Body of pancreas (tissue), 4 donors: ENCODE measurements at regions not wholly inside any gene's neighbourhood (a gene's known extent, or its start where the extent isn't known, plus 50 kb on each side); places are given as distances from the start of the nearest gene placed in this dataset.

Experiments used
- ATAC-seq: fragments of 150-250 bp; one replicate; pipeline ENCODE4 v1.9.1; 2016
- DNase-seq, 4 donors: peaks; one replicate each; pipeline ENCODE4 v3.0.0-alpha.2; 2019
- H3K27ac ChIP-seq, 4 donors: fragments of 200-600 bp; sonication (generic); 1 replicate in 3 of 4; 2 replicates in 1 of 4; pipeline versions ENCODE4 v1.5.1 to v1.6.1; 2016 to 2019; ENCODE audit warnings: mild to moderate bottlenecking in 1 of 4, mixed read lengths in 1 of 4, moderate library complexity in 1 of 4
- H3K27me3 ChIP-seq, 2 donors: fragments of 200-600 bp; sonication (generic); one replicate each; pipeline ENCODE4 v1.6.0; 2016; ENCODE audit warnings: mild to moderate bottlenecking in 1 of 2
- H3K36me3 ChIP-seq, 2 donors: fragments of 200-600 bp; sonication (generic); replicated peaks in 1 of 2; 2 replicates each; pipeline ENCODE4 v1.5.1; 2016; ENCODE audit warnings: low read depth in 2 of 2; ENCODE audit not compliant: insufficient read depth in 1 of 2
- H3K4me1 ChIP-seq: fragments of 200-600 bp; sonication (generic); one replicate; pipeline ENCODE4 v1.6.0; 2016
- H3K4me3 ChIP-seq, 2 donors: fragments of 200-600 bp; sonication (generic); 1 replicate in 1 of 2; 2 replicates in 1 of 2; pipeline ENCODE4 v1.5.1; 2016 to 2019
- H3K9me3 ChIP-seq, 3 donors: fragments of 200-600 bp; sonication (generic); 1 replicate in 2 of 3; 2 replicates in 1 of 3; pipeline ENCODE4 v1.5.1; 2016
- POLR2A ChIP-seq, 3 donors: fragments of 450-650 bp; IDR thresholded peaks; one replicate each; pipeline ENCODE4 v1.6.1; 2016; ENCODE audit warnings: antibody characterized with exemption in 3 of 3, mild to moderate bottlenecking in 2 of 3
- WGBS, 2 donors: methylation state at CpG; one replicate each; pipeline ENCODE4 v1.1.5; 2017; 5-methylcytosine and 5-hydroxymethylcytosine counted together
- intact Hi-C: fragments of 100-400 bp; cut with DNase I; formaldehyde crosslinking; loops from one replicate; pipeline ENCODE4 v1.15.1; 2023
- TF ChIP-seq, protein P1 (sequence below), 7 experiments: fragments of 450-650 bp in 4 of 7; fragments of 200-600 bp in 3 of 7; sonication (generic) in 3 of 7; IDR thresholded peaks; one replicate each; pipeline ENCODE4 v1.5.1; 2016 to 2019; ENCODE audit warnings: antibody characterized with exemption in 7 of 7

DNA sequence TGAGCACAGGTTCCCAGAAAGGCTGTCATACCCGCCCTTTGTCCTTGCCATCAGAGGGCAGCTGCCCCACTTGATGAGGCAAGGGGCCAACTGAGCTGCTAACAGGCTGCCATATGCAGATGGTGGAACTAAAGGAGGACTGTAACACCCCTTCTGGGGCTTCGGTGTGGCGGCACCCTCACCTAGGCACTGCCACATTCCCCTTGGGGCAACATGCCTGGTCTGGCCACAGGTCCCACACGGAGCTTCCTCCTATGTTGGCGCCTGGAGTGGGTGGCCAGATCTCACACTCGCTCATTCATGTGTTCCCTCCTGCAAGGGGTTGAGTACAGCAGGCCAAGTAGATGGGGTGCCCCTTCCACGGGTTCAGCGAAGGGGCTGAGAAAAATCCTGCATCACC is 777.4 kb upstream of the CHD1 start:
- intact Hi-C loops: no loop called here
- no peak overlapping the region for H3K4me3 ChIP-seq
- DNase-seq (no peak), ATAC-seq (no peak)
- TF ChIP-seq POLR2A (IDR thresholded peaks at IDR 0.05): no peak
- TF ChIP-seq, protein P1, sequence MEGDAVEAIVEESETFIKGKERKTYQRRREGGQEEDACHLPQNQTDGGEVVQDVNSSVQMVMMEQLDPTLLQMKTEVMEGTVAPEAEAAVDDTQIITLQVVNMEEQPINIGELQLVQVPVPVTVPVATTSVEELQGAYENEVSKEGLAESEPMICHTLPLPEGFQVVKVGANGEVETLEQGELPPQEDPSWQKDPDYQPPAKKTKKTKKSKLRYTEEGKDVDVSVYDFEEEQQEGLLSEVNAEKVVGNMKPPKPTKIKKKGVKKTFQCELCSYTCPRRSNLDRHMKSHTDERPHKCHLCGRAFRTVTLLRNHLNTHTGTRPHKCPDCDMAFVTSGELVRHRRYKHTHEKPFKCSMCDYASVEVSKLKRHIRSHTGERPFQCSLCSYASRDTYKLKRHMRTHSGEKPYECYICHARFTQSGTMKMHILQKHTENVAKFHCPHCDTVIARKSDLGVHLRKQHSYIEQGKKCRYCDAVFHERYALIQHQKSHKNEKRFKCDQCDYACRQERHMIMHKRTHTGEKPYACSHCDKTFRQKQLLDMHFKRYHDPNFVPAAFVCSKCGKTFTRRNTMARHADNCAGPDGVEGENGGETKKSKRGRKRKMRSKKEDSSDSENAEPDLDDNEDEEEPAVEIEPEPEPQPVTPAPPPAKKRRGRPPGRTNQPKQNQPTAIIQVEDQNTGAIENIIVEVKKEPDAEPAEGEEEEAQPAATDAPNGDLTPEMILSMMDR (IDR thresholded peaks at IDR 0.05): no peak
- WGBS, 2 donors: 83 to 88% methylated on average over 8 of the region's 8 CpGs
- no peaks in the 10 kb centered on the region for H3K36me3 ChIP-seq
- no peak overlapping the region for H3K27ac ChIP-seq
- H3K9me3 ChIP-seq: no peaks in the 10 kb centered on the region
- H3K4me1 ChIP-seq: no peaks in the 10 kb centered on the region
- no peaks in the 10 kb centered on the region for H3K27me3 ChIP-seq

- intact Hi-C loops: no loop called here
- no peaks in the 10 kb centered on the region for H3K36me3 ChIP-seq
- H3K27ac ChIP-seq: no peak overlapping the region
- no peak overlapping the region for H3K4me3 ChIP-seq
- no peaks in the 10 kb centered on the region for H3K4me1 ChIP-seq
- no peaks in the 10 kb centered on the region for H3K9me3 ChIP-seq
- ATAC-seq (no peak), DNase-seq (no peak)
- TF ChIP-seq, protein P1 (IDR thresholded peaks at IDR 0.05): no peak
- TF ChIP-seq POLR2A (IDR thresholded peaks at IDR 0.05): no peak
- H3K27me3 ChIP-seq: no peaks in the 10 kb centered on the region
- 82 to 89% methylated on average over 5 of the region's 5 CpGs for WGBS, 2 donors
Observed at GRCh38 chr5:99702565-99702964, 773.8 kb upstream of the CHD1 start.

DNA sequence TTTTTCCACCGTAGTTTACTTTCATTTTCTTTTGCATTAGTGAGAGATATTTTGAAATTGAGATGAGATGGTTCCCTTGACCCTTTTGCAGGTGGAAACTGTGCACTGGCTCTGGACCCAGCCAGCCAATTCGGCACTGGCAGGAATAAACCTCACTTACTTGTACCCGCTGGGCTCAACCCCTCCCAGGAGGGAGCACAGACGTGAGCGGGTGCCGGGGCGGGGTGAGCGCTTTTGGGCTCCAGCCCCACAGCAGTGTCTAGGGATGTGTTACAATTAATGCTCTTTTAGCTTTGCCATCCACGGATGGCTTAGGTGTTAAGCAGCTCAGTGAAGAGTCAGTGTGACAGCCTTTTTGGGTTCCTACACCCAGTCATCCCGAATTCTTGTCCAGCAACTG is 766.1 kb upstream of the CHD1 start:
- WGBS, 2 donors: 80 to 92% methylated on average over 10 of the region's 10 CpGs
- Histone ChIP-seq H3K27ac (no peak overlapping the region), H3K9me3 (no peaks in the 10 kb centered on the region), H3K36me3 (no peaks in the 10 kb centered on the region), H3K27me3 (no peaks in the 10 kb centered on the region), H3K4me1 (no peaks in the 10 kb centered on the region), H3K4me3 (no peak overlapping the region)
- DNase-seq: no peak
- no peak for TF ChIP-seq POLR2A (IDR thresholded peaks at IDR 0.05)
- TF ChIP-seq, protein P1 (IDR thresholded peaks at IDR 0.05): no peak
- ATAC-seq: no peak
- intact Hi-C loops: no loop called here

DNA sequence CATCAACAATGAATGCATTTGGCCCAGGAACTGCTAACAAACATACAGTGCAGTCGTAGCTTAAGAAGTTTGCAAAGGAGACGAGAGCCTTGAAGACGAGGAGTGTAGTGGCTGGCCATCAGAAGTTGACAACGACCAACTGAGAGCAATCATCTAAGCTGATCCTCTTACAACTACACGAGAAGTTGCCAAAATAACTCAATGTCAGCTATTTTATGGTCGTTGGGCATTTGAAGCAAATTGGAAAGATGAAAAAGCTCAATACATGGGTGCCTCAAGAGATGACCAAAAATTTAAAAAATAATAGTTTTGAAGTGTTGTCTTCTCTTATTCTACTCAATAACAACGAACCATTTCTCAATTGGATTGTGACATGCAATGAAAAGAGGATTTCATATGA is 757.7 kb upstream of the CHD1 start:
- no peak for TF ChIP-seq POLR2A (IDR thresholded peaks at IDR 0.05)
- TF ChIP-seq, protein P1 (IDR thresholded peaks at IDR 0.05): no peak
- ATAC-seq (no peak), DNase-seq (no peak)
- no peaks in the 10 kb centered on the region for H3K9me3 ChIP-seq
- no peak overlapping the region for H3K4me3 ChIP-seq
- no peaks in the 10 kb centered on the region for H3K36me3 ChIP-seq
- no peak overlapping the region for H3K27ac ChIP-seq
- no peaks in the 10 kb centered on the region for H3K27me3 ChIP-seq
- no peaks in the 10 kb centered on the region for H3K4me1 ChIP-seq
- 71% methylated on average over 7 of the region's 7 CpGs for WGBS, 2 donors
- intact Hi-C loops: no loop called here

GRCh38 chr5:99675974-99676373 is 747.2 kb upstream of the CHD1 start:
- intact Hi-C loops: no loop called here
- ATAC-seq (no peak), DNase-seq (no peak)
- Histone ChIP-seq H3K27ac (no peak overlapping the region), H3K27me3 (no peaks in the 10 kb centered on the region), H3K36me3 (no peaks in the 10 kb centered on the region), H3K4me3 (no peak overlapping the region), H3K4me1 (no peaks in the 10 kb centered on the region), H3K9me3 (no peaks in the 10 kb centered on the region)
- TF ChIP-seq POLR2A (IDR thresholded peaks at IDR 0.05): no peak
- TF ChIP-seq, protein P1 (IDR thresholded peaks at IDR 0.05): no peak
- 78 to 87% methylated on average over 6 of the region's 6 CpGs for WGBS, 2 donors
